OCI-LY1 (cell line): ENCODE measurements at regions not wholly inside any gene's neighbourhood (a gene's known extent, or its start where the extent isn't known, plus 50 kb on each side); places are given as distances from the start of the nearest gene placed in this dataset.

Source experiments
- EZH2 ChIP-seq: fragments of 200-600 bp; sonication (generic), shearing (Covaris generic); IDR thresholded peaks from 2 replicates; pipeline ENCODE4 v1.8.0; 2017; ENCODE audit warnings: borderline replicate concordance, mixed run types, mild to moderate bottlenecking, antibody characterized with exemption, low read length, moderate library complexity, mixed read lengths
- TF ChIP-seq, protein P1 (sequence below): fragments of 200-600 bp; sonication (generic), shearing (Covaris generic); IDR thresholded peaks from 2 replicates; pipeline ENCODE4 v1.5.1; 2017; ENCODE audit warnings: mild to moderate bottlenecking, antibody characterized with exemption, low read length, moderate library complexity, mixed read lengths

DNA sequence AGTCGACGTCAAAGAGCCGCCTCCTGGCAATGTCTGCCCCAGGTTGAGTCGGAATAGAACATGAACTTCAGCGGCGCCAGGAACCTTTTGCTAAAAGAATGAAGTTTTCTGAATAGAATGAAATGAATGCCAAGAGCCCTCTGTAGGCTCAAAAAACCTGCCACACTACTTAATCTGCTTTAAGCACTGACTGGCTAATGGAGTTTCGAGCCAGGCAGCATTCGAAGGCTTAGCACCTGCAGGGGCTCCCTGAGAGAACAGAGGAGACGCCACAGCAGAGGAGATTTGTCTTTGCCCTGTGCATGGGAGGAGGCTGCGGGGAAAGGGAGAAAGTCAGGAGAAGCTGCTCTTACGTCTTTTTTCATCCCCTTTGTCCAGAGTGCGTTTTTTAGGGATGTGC is 641.7 kb downstream of the AJAP1 start:
- TF ChIP-seq, protein P1, sequence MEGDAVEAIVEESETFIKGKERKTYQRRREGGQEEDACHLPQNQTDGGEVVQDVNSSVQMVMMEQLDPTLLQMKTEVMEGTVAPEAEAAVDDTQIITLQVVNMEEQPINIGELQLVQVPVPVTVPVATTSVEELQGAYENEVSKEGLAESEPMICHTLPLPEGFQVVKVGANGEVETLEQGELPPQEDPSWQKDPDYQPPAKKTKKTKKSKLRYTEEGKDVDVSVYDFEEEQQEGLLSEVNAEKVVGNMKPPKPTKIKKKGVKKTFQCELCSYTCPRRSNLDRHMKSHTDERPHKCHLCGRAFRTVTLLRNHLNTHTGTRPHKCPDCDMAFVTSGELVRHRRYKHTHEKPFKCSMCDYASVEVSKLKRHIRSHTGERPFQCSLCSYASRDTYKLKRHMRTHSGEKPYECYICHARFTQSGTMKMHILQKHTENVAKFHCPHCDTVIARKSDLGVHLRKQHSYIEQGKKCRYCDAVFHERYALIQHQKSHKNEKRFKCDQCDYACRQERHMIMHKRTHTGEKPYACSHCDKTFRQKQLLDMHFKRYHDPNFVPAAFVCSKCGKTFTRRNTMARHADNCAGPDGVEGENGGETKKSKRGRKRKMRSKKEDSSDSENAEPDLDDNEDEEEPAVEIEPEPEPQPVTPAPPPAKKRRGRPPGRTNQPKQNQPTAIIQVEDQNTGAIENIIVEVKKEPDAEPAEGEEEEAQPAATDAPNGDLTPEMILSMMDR = no peak
- TF ChIP-seq EZH2 = no peak
